Testis (tissue), 2 donors: ENCODE measurements at regions not wholly inside any gene's neighbourhood (a gene's known extent, or its start where the extent isn't known, plus 50 kb on each side); places are given as distances from the start of the nearest gene placed in this dataset.

Source experiments
- CTCF ChIP-seq, 3 experiments: fragments of 450-650 bp in 2 of 3; fragments of 200-600 bp in 1 of 3; sonication (generic) in 1 of 3; IDR thresholded peaks; one replicate each; pipeline ENCODE4 v1.5.1; 2016 to 2019; ENCODE audit warnings: antibody characterized with exemption in 3 of 3, mild to moderate bottlenecking in 2 of 3, moderate library complexity in 1 of 3
- POLR2A ChIP-seq: fragments of 450-650 bp; IDR thresholded peaks from one replicate; pipeline ENCODE4 v1.6.1; 2017; ENCODE audit warnings: antibody characterized with exemption, mild to moderate bottlenecking, moderate library complexity

- TF ChIP-seq CTCF (IDR thresholded peaks at IDR 0.05) (no peak), POLR2A (no peak)
Measured at GRCh38 chr13:57030671-57031070, 110.0 kb upstream of the PRR20A start.
